ENCODE measurements at regions not wholly inside any gene's neighbourhood (a gene's known extent, or its start where the extent isn't known, plus 50 kb on each side); places are given as distances from the start of the nearest gene placed in this dataset.

GRCh38 chr3:66642019-66642418, 141.2 kb upstream of the LRIG1 start:
- no peaks in the 10 kb centered on the region for H3K9me1 ChIP-seq (replicated peaks; ENCODE audit: control insufficient read depth, extremely low read depth, insufficient read depth, low read length)
- H4K20me1 ChIP-seq (replicated peaks; ENCODE audit: control insufficient read depth, extremely low read depth, insufficient read depth, low read length): no peaks in the 10 kb centered on the region
- peaks cover 0 to 2% of the 10 kb centered on the region in 2 experiments for H3K27me3 ChIP-seq (ENCODE audit: control insufficient read depth in 2 of 2, insufficient read depth in 2 of 2, low read length in 2 of 2)
- no peaks in the 10 kb centered on the region for H3K36me3 ChIP-seq (ENCODE audit: control insufficient read depth in 2 of 2, extremely low read depth in 1 of 2, insufficient read depth in 2 of 2, low read length in 2 of 2)
- dilution Hi-C loops (cut with MboI; ENCODE audit: extremely low pct_ligation_motif_present, low sequenced_read_pairs): no loop called here
- BruUV-seq (replicated peaks): no TSS peak
- no peak overlapping the region for H3K27ac ChIP-seq (ENCODE audit: insufficient read depth, low read depth, low read length)
- POLR2A ChIA-PET: no interaction called here
- H2AFZ ChIP-seq (ENCODE audit: low read depth, low read length): no peak overlapping the region
- intact Hi-C loops (cut with micrococcal nuclease): no loop called here
- H3K79me2 ChIP-seq (ENCODE audit: control insufficient read depth, insufficient read depth, low read length): no peaks in the 10 kb centered on the region
- no peak overlapping the region for H3K4me3 ChIP-seq (replicated peaks in 1 of 3; ENCODE audit: insufficient read depth in 1 of 3, low read depth in 1 of 3, low read length in 3 of 3)
- no peak for DNase-seq (ENCODE audit: low read depth, low spot score)
- H3K4me1 ChIP-seq (ENCODE audit: control insufficient read depth, extremely low read depth, insufficient read depth, low read length): no peaks in the 10 kb centered on the region
- CTCF ChIA-PET: no interaction called here
- FAIRE-seq: no peak
- H3K9me3 ChIP-seq (replicated peaks; ENCODE audit: control insufficient read depth, insufficient read depth, low read length): no peaks in the 10 kb centered on the region
- no peak overlapping the region for H3K4me2 ChIP-seq (ENCODE audit: insufficient read depth, low read length)
- no peak overlapping the region for H3K9ac ChIP-seq (replicated peaks; ENCODE audit: extremely low read depth, insufficient read depth, low read length)
- TF ChIP-seq GATA2 (IDR thresholded peaks at IDR 0.05; ENCODE audit: insufficient read depth, insufficient read length, low read depth, low read length): no peak
- TF ChIP-seq EZH2 (IDR thresholded peaks at IDR 0.05; ENCODE audit: borderline replicate concordance, low read depth, low read length, severe bottlenecking): no peak
- TF ChIP-seq POLR2A (IDR thresholded peaks at IDR 0.05; ENCODE audit: low read depth, low read length): no peak
- no peak for TF ChIP-seq MYC (IDR thresholded peaks at IDR 0.05; ENCODE audit: low read depth, low read length)
- no peak for TF ChIP-seq FOS (IDR thresholded peaks at IDR 0.05; ENCODE audit: borderline replicate concordance, insufficient read depth, low read length)
- no peak for TF ChIP-seq JUN (IDR thresholded peaks at IDR 0.05; ENCODE audit: borderline replicate concordance, insufficient read depth, insufficient read length, low read depth)
- TF ChIP-seq MAX (IDR thresholded peaks at IDR 0.05; ENCODE audit: insufficient read depth, insufficient read length): no peak
- TF ChIP-seq CTCF (IDR thresholded peaks at IDR 0.05; ENCODE audit: extremely low read depth in 1 of 2, insufficient read depth in 1 of 2, low read depth in 1 of 2, low read length in 2 of 2): no peak
- TF ChIP-seq POLR2AphosphoS5 (IDR thresholded peaks at IDR 0.05; ENCODE audit: insufficient read depth, low read depth, low read length): no peak

All from endothelial cell of umbilical vein (primary cell).